ENCODE measurements at regions not wholly inside any gene's neighbourhood (a gene's known extent, or its start where the extent isn't known, plus 50 kb on each side); places are given as distances from the start of the nearest gene placed in this dataset.
"Not testable (repeated sequence)": the region's sequence is repeated elsewhere in the genome, so short reads cannot be mapped to it uniquely, and the experiment has no call there.

DNA sequence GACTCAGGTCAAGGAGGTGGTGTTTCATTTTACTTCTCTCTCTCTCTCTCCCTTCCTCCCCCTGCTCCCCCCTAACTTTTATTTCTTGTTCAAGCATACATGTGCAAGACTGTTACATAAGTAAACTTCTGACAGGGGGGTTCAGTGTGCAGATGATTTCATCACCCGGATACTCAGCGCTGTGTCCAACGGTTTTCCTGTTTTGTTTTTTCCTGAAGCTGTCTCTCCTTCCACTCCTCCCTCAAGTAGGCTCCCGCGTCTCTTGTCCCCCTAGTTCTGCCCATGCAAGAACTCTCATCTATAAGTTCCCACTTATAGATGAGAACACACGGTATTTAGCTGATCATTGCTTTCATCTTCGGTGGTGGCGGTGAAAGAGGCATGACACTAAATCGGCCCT, 751.9 kb upstream of the DEFB115 start:
- TF ChIP-seq, protein P1, sequence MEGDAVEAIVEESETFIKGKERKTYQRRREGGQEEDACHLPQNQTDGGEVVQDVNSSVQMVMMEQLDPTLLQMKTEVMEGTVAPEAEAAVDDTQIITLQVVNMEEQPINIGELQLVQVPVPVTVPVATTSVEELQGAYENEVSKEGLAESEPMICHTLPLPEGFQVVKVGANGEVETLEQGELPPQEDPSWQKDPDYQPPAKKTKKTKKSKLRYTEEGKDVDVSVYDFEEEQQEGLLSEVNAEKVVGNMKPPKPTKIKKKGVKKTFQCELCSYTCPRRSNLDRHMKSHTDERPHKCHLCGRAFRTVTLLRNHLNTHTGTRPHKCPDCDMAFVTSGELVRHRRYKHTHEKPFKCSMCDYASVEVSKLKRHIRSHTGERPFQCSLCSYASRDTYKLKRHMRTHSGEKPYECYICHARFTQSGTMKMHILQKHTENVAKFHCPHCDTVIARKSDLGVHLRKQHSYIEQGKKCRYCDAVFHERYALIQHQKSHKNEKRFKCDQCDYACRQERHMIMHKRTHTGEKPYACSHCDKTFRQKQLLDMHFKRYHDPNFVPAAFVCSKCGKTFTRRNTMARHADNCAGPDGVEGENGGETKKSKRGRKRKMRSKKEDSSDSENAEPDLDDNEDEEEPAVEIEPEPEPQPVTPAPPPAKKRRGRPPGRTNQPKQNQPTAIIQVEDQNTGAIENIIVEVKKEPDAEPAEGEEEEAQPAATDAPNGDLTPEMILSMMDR (IDR thresholded peaks at IDR 0.05; ENCODE audit: insufficient read depth, low read length): no peak
- TF ChIP-seq POLR2AphosphoS5 (IDR thresholded peaks at IDR 0.05; ENCODE audit: low read depth) (no peak), REST (IDR thresholded peaks at IDR 0.05; ENCODE audit: insufficient replicate concordance, low read depth) (no peak), GABPA (IDR thresholded peaks at IDR 0.05; ENCODE audit: low read depth) (no peak), SPI1 (IDR thresholded peaks at IDR 0.05; ENCODE audit: borderline replicate concordance, low read depth) (no peak)
- Histone ChIP-seq H3K27me3 (ENCODE audit: insufficient read depth, poor library complexity, severe bottlenecking) (no peaks in the 10 kb centered on the region), H3K4me3 (replicated peaks; ENCODE audit: insufficient read depth, low read length) (no peak overlapping the region), H3K27ac (replicated peaks) (no peak overlapping the region)
- no peak for DNase-seq (ENCODE audit: low read depth in 1 of 2, low spot score in 1 of 2)

DNA sequence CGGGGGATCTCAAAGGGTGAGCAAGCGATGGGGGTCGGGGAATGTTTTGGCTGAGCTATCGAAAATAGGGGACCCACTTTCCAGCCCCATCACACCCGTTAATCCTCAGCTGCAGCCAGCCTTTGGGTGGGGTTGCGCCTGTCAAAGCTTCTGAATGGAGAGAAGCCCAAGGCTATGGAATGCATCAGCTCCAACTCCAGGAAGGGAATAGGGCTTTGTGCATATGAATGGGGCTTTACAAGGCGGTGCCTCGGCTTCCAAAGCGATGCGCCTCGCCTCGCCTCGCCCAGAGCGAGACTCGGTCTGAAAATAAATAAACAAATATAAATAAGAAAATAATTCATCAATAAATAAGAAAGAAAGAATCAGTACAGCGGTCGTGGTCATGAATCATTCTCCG, 751.4 kb upstream of the DEFB115 start:
- no peak for DNase-seq (ENCODE audit: low read depth in 1 of 2, low spot score in 1 of 2)
- Histone ChIP-seq H3K27ac (replicated peaks) (no peak overlapping the region), H3K4me3 (replicated peaks; ENCODE audit: insufficient read depth, low read length) (no peak overlapping the region), H3K27me3 (ENCODE audit: insufficient read depth, poor library complexity, severe bottlenecking) (no peaks in the 10 kb centered on the region)
- TF ChIP-seq GABPA (IDR thresholded peaks at IDR 0.05; ENCODE audit: low read depth): no peak
- TF ChIP-seq, protein P1 (IDR thresholded peaks at IDR 0.05; ENCODE audit: insufficient read depth, low read length): no peak
- TF ChIP-seq POLR2AphosphoS5 (IDR thresholded peaks at IDR 0.05; ENCODE audit: low read depth): no peak

DNA sequence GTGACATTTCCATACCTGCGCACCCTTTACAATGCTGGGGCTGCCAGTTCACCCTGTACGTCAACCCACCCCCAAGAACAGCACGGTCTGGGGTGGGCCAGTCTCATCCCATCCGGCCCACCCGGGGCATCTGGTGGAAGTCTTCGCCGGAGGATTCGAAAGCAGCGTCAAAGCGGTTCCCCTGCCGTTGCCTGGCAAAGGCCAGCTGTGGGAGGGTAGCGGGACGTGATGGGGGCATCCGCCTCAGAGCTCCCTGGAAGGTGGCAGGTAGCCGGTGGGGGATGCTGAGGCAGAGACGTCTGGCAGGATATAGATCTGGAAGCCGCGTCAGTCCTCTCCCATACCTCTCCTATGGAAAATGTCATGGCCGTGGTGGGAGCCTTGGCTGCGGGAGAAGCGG, 749.1 kb upstream of the DEFB115 start:
- H3K27me3 ChIP-seq (ENCODE audit: insufficient read depth, poor library complexity, severe bottlenecking); DNase-seq (ENCODE audit: low read depth in 1 of 2, low spot score in 1 of 2); H3K27ac ChIP-seq (replicated peaks); H3K4me3 ChIP-seq (replicated peaks; ENCODE audit: insufficient read depth, low read length): not testable (repeated sequence)

GRCh38 chr20:30511322-30512030, 746.0 kb upstream of the DEFB115 start:
- no peak for DNase-seq (ENCODE audit: low read depth in 1 of 2, low spot score in 1 of 2)
- Histone ChIP-seq H3K4me3 (replicated peaks; ENCODE audit: insufficient read depth, low read length) (no peak overlapping the region), H3K27ac (replicated peaks) (no peak overlapping the region), H3K27me3 (ENCODE audit: insufficient read depth, poor library complexity, severe bottlenecking) (no peaks in the 10 kb centered on the region)
- TF ChIP-seq GABPA (IDR thresholded peaks at IDR 0.05; ENCODE audit: low read depth) (no peak), REST (IDR thresholded peaks at IDR 0.05; ENCODE audit: insufficient replicate concordance, low read depth) (no peak), POLR2AphosphoS5 (IDR thresholded peaks at IDR 0.05; ENCODE audit: low read depth) (no peak), SPI1 (IDR thresholded peaks at IDR 0.05; ENCODE audit: borderline replicate concordance, low read depth) (no peak)
- TF ChIP-seq, protein P1 (IDR thresholded peaks at IDR 0.05; ENCODE audit: insufficient read depth, low read length): no peak

All from HL-60 (cell line).